ENCODE measurements at regions not wholly inside any gene's neighbourhood (a gene's known extent, or its start where the extent isn't known, plus 50 kb on each side); places are given as distances from the start of the nearest gene placed in this dataset.

DNA sequence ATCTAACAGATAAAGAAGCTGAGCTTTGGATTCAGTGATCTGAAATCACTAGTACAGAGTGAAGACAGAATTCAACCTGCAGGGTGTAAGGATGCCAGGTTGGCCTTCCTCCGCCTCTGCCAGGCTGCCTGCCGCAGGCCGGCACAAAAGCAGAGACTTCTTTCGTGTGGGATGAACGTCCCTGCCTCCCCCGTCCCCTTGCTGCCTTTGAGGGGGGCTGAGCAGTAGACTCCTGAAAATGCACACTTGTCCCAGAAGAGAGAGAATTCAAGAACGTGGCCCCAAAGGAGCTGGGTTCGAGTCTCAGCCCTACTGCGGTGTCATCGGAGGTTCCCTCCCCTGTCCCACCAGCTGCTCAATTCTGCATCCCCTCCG is 154.3 kb downstream of the BCL11B start:
- DNase-seq (ENCODE audit: low read depth in 1 of 2, low spot score in 1 of 2) = no peak
- H3K4me3 ChIP-seq (replicated peaks; ENCODE audit: insufficient read depth, low read length) = no peak overlapping the region
- H3K27ac ChIP-seq (replicated peaks) = no peak overlapping the region
- H3K27me3 ChIP-seq (ENCODE audit: insufficient read depth, poor library complexity, severe bottlenecking) = no peaks in the 10 kb centered on the region
- TF ChIP-seq POLR2AphosphoS5 (IDR thresholded peaks at IDR 0.05; ENCODE audit: low read depth) = no peak
- no peak for TF ChIP-seq GABPA (IDR thresholded peaks at IDR 0.05; ENCODE audit: low read depth)
- TF ChIP-seq, protein P1, sequence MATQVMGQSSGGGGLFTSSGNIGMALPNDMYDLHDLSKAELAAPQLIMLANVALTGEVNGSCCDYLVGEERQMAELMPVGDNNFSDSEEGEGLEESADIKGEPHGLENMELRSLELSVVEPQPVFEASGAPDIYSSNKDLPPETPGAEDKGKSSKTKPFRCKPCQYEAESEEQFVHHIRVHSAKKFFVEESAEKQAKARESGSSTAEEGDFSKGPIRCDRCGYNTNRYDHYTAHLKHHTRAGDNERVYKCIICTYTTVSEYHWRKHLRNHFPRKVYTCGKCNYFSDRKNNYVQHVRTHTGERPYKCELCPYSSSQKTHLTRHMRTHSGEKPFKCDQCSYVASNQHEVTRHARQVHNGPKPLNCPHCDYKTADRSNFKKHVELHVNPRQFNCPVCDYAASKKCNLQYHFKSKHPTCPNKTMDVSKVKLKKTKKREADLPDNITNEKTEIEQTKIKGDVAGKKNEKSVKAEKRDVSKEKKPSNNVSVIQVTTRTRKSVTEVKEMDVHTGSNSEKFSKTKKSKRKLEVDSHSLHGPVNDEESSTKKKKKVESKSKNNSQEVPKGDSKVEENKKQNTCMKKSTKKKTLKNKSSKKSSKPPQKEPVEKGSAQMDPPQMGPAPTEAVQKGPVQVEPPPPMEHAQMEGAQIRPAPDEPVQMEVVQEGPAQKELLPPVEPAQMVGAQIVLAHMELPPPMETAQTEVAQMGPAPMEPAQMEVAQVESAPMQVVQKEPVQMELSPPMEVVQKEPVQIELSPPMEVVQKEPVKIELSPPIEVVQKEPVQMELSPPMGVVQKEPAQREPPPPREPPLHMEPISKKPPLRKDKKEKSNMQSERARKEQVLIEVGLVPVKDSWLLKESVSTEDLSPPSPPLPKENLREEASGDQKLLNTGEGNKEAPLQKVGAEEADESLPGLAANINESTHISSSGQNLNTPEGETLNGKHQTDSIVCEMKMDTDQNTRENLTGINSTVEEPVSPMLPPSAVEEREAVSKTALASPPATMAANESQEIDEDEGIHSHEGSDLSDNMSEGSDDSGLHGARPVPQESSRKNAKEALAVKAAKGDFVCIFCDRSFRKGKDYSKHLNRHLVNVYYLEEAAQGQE (IDR thresholded peaks at IDR 0.05; ENCODE audit: insufficient replicate concordance, low read depth) = no peak
- no peak for TF ChIP-seq SPI1 (IDR thresholded peaks at IDR 0.05; ENCODE audit: borderline replicate concordance, low read depth)
- no peak for TF ChIP-seq CTCF (IDR thresholded peaks at IDR 0.05; ENCODE audit: insufficient read depth, low read length)

- Histone ChIP-seq H3K27ac (replicated peaks) (no peak overlapping the region), H3K4me3 (replicated peaks; ENCODE audit: insufficient read depth, low read length) (no peak overlapping the region), H3K27me3 (ENCODE audit: insufficient read depth, poor library complexity, severe bottlenecking) (no peaks in the 10 kb centered on the region)
- no peak for DNase-seq (ENCODE audit: low read depth in 1 of 2, low spot score in 1 of 2)
- TF ChIP-seq POLR2AphosphoS5 (IDR thresholded peaks at IDR 0.05; ENCODE audit: low read depth) (no peak), SPI1 (IDR thresholded peaks at IDR 0.05; ENCODE audit: borderline replicate concordance, low read depth) (no peak), GABPA (IDR thresholded peaks at IDR 0.05; ENCODE audit: low read depth) (no peak), CTCF (IDR thresholded peaks at IDR 0.05; ENCODE audit: insufficient read depth, low read length) (no peak)
- TF ChIP-seq, protein P1 (IDR thresholded peaks at IDR 0.05; ENCODE audit: insufficient replicate concordance, low read depth) = no peak
These were observed 153.8 kb downstream of the BCL11B start for GRCh38 chr14:99118046-99118721.

DNA sequence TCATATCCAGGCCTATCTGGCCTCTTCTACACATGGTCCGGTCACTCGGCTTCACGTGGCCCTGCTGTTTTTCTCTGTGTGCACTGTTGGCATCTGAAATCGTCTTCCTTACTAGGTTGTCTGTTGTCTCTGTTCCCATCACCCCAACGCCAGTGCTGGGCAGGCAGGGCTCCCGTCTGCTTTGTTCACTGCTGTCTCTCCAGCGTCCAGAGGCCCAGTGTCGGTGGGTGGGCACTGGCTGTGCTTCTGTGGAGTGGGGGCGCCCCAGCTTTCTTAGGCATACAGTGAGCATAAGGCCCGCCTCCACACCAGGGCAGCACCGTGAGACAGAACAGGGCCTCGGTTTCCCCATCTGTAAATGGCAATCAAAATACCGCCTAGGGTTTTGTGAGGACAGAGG is 153.1 kb downstream of the BCL11B start:
- H3K27ac ChIP-seq (replicated peaks) = no peak overlapping the region
- H3K27me3 ChIP-seq (ENCODE audit: insufficient read depth, poor library complexity, severe bottlenecking) = no peaks in the 10 kb centered on the region
- no peak overlapping the region for H3K4me3 ChIP-seq (replicated peaks; ENCODE audit: insufficient read depth, low read length)
- DNase-seq (ENCODE audit: low read depth in 1 of 2, low spot score in 1 of 2) = no peak
- TF ChIP-seq, protein P1 (IDR thresholded peaks at IDR 0.05; ENCODE audit: insufficient replicate concordance, low read depth) = no peak
- TF ChIP-seq CTCF (IDR thresholded peaks at IDR 0.05; ENCODE audit: insufficient read depth, low read length) = no peak
- TF ChIP-seq POLR2AphosphoS5 (IDR thresholded peaks at IDR 0.05; ENCODE audit: low read depth) = no peak
- no peak for TF ChIP-seq GABPA (IDR thresholded peaks at IDR 0.05; ENCODE audit: low read depth)
- no peak for TF ChIP-seq SPI1 (IDR thresholded peaks at IDR 0.05; ENCODE audit: borderline replicate concordance, low read depth)
